B cell (primary cell): ENCODE measurements at regions not wholly inside any gene's neighbourhood (a gene's known extent, or its start where the extent isn't known, plus 50 kb on each side); places are given as distances from the start of the nearest gene placed in this dataset.

Source experiments
- EZH2 ChIP-seq: IDR thresholded peaks from 2 replicates; pipeline ENCODE4 v1.6.1; 2012; ENCODE audit warnings: borderline replicate concordance, low read depth, mild to moderate bottlenecking, moderate library complexity, low read length; ENCODE audit not compliant: insufficient read depth, poor library complexity, severe bottlenecking
- TF ChIP-seq, protein P1 (sequence below): fragments of 200-600 bp; IDR thresholded peaks from one replicate; pipeline ENCODE4 v1.8.0; 2022; ENCODE audit warnings: antibody characterized with exemption, mild to moderate bottlenecking

DNA sequence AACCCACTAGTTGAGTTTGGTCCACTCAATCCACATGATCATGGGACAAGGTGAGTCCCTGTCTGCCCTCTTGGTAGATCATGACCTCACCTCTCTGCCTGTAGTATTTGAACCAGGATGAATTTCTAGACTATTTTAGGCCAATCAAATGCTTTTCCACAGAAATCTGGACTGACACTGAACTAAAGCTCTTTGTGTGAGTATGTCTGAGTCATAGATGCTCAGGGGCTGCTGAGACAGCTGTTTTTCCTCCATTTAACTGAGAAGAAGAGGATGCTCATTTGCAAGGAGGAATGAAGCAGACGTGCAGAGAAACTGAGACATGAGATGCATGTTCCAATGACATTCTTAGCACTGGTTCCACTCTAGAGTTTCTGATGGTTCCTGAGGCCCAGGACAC lies 77.3 kb upstream of the TMEM47 start:
- TF ChIP-seq, protein P1, sequence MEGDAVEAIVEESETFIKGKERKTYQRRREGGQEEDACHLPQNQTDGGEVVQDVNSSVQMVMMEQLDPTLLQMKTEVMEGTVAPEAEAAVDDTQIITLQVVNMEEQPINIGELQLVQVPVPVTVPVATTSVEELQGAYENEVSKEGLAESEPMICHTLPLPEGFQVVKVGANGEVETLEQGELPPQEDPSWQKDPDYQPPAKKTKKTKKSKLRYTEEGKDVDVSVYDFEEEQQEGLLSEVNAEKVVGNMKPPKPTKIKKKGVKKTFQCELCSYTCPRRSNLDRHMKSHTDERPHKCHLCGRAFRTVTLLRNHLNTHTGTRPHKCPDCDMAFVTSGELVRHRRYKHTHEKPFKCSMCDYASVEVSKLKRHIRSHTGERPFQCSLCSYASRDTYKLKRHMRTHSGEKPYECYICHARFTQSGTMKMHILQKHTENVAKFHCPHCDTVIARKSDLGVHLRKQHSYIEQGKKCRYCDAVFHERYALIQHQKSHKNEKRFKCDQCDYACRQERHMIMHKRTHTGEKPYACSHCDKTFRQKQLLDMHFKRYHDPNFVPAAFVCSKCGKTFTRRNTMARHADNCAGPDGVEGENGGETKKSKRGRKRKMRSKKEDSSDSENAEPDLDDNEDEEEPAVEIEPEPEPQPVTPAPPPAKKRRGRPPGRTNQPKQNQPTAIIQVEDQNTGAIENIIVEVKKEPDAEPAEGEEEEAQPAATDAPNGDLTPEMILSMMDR, result no peak
- TF ChIP-seq EZH2, result no peak
